ENCODE measurements at regions not wholly inside any gene's neighbourhood (a gene's known extent, or its start where the extent isn't known, plus 50 kb on each side); places are given as distances from the start of the nearest gene placed in this dataset.
"Not testable (repeated sequence)": the region's sequence is repeated elsewhere in the genome, so short reads cannot be mapped to it uniquely, and the experiment has no call there.

GRCh38 chr14:22184830-22185168, 404.2 kb downstream of the DAD1 start:
- DNase-seq, result no peak

GRCh38 chr14:22184157-22184829, 404.7 kb downstream of the DAD1 start:
- DNase-seq, result no peak

GRCh38 chr14:22180045-22180444, 409.0 kb downstream of the DAD1 start:
- no peak for DNase-seq

GRCh38 chr14:22179190-22179589, 409.8 kb downstream of the DAD1 start:
- no peak for DNase-seq

GRCh38 chr14:22178333-22178839, 410.6 kb downstream of the DAD1 start:
- DNase-seq, result no peak

- no peak for DNase-seq
These were observed 411.2 kb downstream of the DAD1 start for GRCh38 chr14:22177870-22178269.

GRCh38 chr14:22176957-22177356, 412.1 kb downstream of the DAD1 start:
- DNase-seq, result no peak

GRCh38 chr14:22175278-22175558, 413.8 kb downstream of the DAD1 start:
- DNase-seq, result not testable (repeated sequence)

GRCh38 chr14:22174412-22175277, 414.4 kb downstream of the DAD1 start:
- DNase-seq, result no peak

GRCh38 chr14:22168092-22168955, 420.7 kb downstream of the DAD1 start:
- no peak for DNase-seq

- DNase-seq, result no peak
These were observed 424.4 kb downstream of the DAD1 start for GRCh38 chr14:22164616-22165015.

GRCh38 chr14:22163051-22163450, 426.0 kb downstream of the DAD1 start:
- no peak for DNase-seq

GRCh38 chr14:22159957-22160356, 429.1 kb downstream of the DAD1 start:
- no peak for DNase-seq

- DNase-seq, result no peak
These were observed 429.9 kb downstream of the DAD1 start for GRCh38 chr14:22159099-22159498.

GRCh38 chr14:22158560-22158959, 430.5 kb downstream of the DAD1 start:
- no peak for DNase-seq

- no peak for DNase-seq
These were observed 433.5 kb downstream of the DAD1 start for GRCh38 chr14:22155571-22155970.

- DNase-seq, result no peak
These were observed 436.1 kb downstream of the DAD1 start for GRCh38 chr14:22152903-22153302.

GRCh38 chr14:22152161-22152870, 436.7 kb downstream of the DAD1 start:
- no peak for DNase-seq

- DNase-seq, result no peak
These were observed 437.9 kb downstream of the DAD1 start for GRCh38 chr14:22151121-22151520.

- no peak for DNase-seq
These were observed 440.0 kb downstream of the DAD1 start for GRCh38 chr14:22149058-22149457.

GRCh38 chr14:22147716-22148115, 441.3 kb downstream of the DAD1 start:
- DNase-seq, result no peak

- no peak for DNase-seq
These were observed 445.7 kb downstream of the DAD1 start for GRCh38 chr14:22143363-22143762.

- DNase-seq, result no peak
These were observed 448.4 kb downstream of the DAD1 start for GRCh38 chr14:22140633-22141032.

Measured in NCI-H187 (cell line).